HCT116 (cell line): ENCODE measurements at regions not wholly inside any gene's neighbourhood (a gene's known extent, or its start where the extent isn't known, plus 50 kb on each side); places are given as distances from the start of the nearest gene placed in this dataset.

Source experiments
- ATAC-seq: fragments of 200-7000 bp; cut with Tn5 transposase; 2 replicates; pipeline ENCODE4 v1.9.1; 2020; ENCODE audit warnings: mild to moderate bottlenecking, moderate library complexity
- BruUV-seq: library from RNA; stranded (reverse); fragments of 400-500 nt; replicated peaks from 2 replicates; lab custom pipeline; 2021; lab: Mats Ljungman, UMichigan
- CTCF ChIA-PET: fragments of 300-600 bp; sonication (Branson Sonifier 250); formaldehyde crosslinking; loops from one replicate; lab custom pipeline; 2021; ENCODE audit warnings: antibody characterized with exemption; lab: Charles Lee
- POLR2A ChIA-PET: fragments of 300-600, 350-600 bp; sonication (Branson Sonifier 250); formaldehyde crosslinking; loops from one replicate; lab custom pipeline; 2021; ENCODE audit warnings: antibody characterized with exemption; lab: Charles Lee
- RAD21 ChIA-PET, 2 experiments: fragments of 300-600 bp; sonication (Branson Sonifier 250); formaldehyde crosslinking; loops; one replicate each; lab custom pipeline; 2023; ENCODE audit warnings: low total read pairs in 2 of 2; ENCODE audit not compliant: uncharacterized antibody in 2 of 2, unreplicated experiment in 2 of 2, low non-redundant PET in 1 of 2; lab: Charles Lee
- DNase-seq: peaks from one replicate; pipeline ENCODE4 v3.0.0-alpha.2; 2010; ENCODE audit warnings: low read depth, low spot score
- H2AFZ ChIP-seq: fragments of 200-600 bp; shearing (Covaris generic), sonication (generic); 2 replicates; pipeline ENCODE4 v1.6.1; 2017; ENCODE audit warnings: low read depth, mixed run types, mixed read lengths, antibody characterized with exemption, low read length; ENCODE audit not compliant: poor library complexity, severe bottlenecking
- H3K27ac ChIP-seq: 2 replicates; pipeline ENCODE4 v1.5.1; 2012; ENCODE audit warnings: low read depth, low read length
- H3K27me3 ChIP-seq: fragments of 200-600 bp; sonication (generic); 2 replicates; pipeline ENCODE4 v1.6.1; 2016; ENCODE audit warnings: mixed run types, low read length, mixed read lengths; ENCODE audit not compliant: insufficient read depth
- H3K36me3 ChIP-seq, 2 experiments: fragments of 200-500 bp in 1 of 2; fragments of 200-600 bp in 1 of 2; sonication (Bioruptor generic) in 1 of 2; sonication (generic) in 1 of 2; 2 replicates each; pipeline versions ENCODE4 v1.5.1 to v1.6.1; 2014 to 2016; ENCODE audit warnings: low read length in 2 of 2, inconsistent platforms in 1 of 2, mixed read lengths in 1 of 2, mixed run types in 1 of 2; ENCODE audit not compliant: insufficient read depth in 2 of 2, control insufficient read depth in 1 of 2
- H3K4me1 ChIP-seq, 2 experiments: fragments of 200-600 bp in 1 of 2; sonication (generic) in 1 of 2; 2 replicates each; pipeline versions ENCODE4 v1.5.1 to v1.6.1; 2012 to 2017; ENCODE audit warnings: low read length in 2 of 2, inconsistent platforms in 1 of 2, mild to moderate bottlenecking in 1 of 2, mixed read lengths in 1 of 2, mixed run types in 1 of 2, moderate library complexity in 1 of 2; ENCODE audit not compliant: insufficient read depth in 2 of 2, control insufficient read depth in 1 of 2
- H3K4me2 ChIP-seq: fragments of 200-600 bp; sonication (generic); 2 replicates; pipeline ENCODE4 v1.6.1; 2017; ENCODE audit warnings: mixed run types, low read length, mixed read lengths
- H3K4me3 ChIP-seq, 2 experiments: fragments of 200-600 bp in 1 of 2; sonication (generic) in 1 of 2; replicated peaks in 1 of 2; 2 replicates each; pipeline ENCODE4 v1.5.1; 2011 to 2016; ENCODE audit warnings: low read length in 2 of 2, control low read depth in 1 of 2, low read depth in 1 of 2, mild to moderate bottlenecking in 1 of 2, mixed read lengths in 1 of 2, mixed run types in 1 of 2
- H3K79me2 ChIP-seq: fragments of 200-600 bp; sonication (generic); 2 replicates; pipeline ENCODE4 v1.6.1; 2017; ENCODE audit warnings: mild to moderate bottlenecking, mixed run types, low read length, moderate library complexity, mixed read lengths; ENCODE audit not compliant: insufficient read depth
- H3K9ac ChIP-seq: fragments of 200-600 bp; sonication (generic); 2 replicates; pipeline ENCODE4 v1.6.1; 2016; ENCODE audit warnings: low read length, mixed read lengths
- H3K9me2 ChIP-seq: fragments of 200-600 bp; sonication (generic), shearing (Covaris generic); 2 replicates; pipeline ENCODE4 v1.6.1; 2017; ENCODE audit warnings: mixed run types, mild to moderate bottlenecking, moderate library complexity; ENCODE audit not compliant: insufficient read depth
- H3K9me3 ChIP-seq, 2 experiments: fragments of 200-500 bp in 1 of 2; fragments of 200-600 bp in 1 of 2; sonication (Bioruptor generic) in 1 of 2; sonication (generic) in 1 of 2; 2 replicates each; pipeline ENCODE4 v1.6.1; 2014 to 2017; ENCODE audit warnings: low read length in 2 of 2, mixed read lengths in 2 of 2, inconsistent platforms in 1 of 2, low read depth in 1 of 2, mild to moderate bottlenecking in 1 of 2, mixed run types in 1 of 2, moderate library complexity in 1 of 2; ENCODE audit not compliant: control insufficient read depth in 1 of 2, insufficient read depth in 1 of 2
- H4K20me1 ChIP-seq: fragments of 200-600 bp; sonication (generic), shearing (Covaris generic); 2 replicates; pipeline ENCODE4 v1.6.1; 2017; ENCODE audit warnings: mixed run types, mild to moderate bottlenecking, moderate library complexity; ENCODE audit not compliant: insufficient read depth
- CEBPB ChIP-seq: IDR thresholded peaks from 2 replicates; pipeline ENCODE4 v1.6.1; 2012; ENCODE audit warnings: low read depth
- ELF1 ChIP-seq: IDR thresholded peaks from 2 replicates; pipeline ENCODE4 v1.6.1; 2012; ENCODE audit warnings: low read depth, borderline replicate concordance
- POLR2AphosphoS5 ChIP-seq: IDR thresholded peaks from 2 replicates; pipeline ENCODE4 v1.6.1; 2011; ENCODE audit warnings: mild to moderate bottlenecking, low read depth, low read length, moderate library complexity
- RAD21 ChIP-seq: IDR thresholded peaks from 2 replicates; pipeline ENCODE4 v1.6.1; 2012; ENCODE audit warnings: low read depth, mild to moderate bottlenecking
- SIN3A ChIP-seq: IDR thresholded peaks from 2 replicates; pipeline ENCODE4 v1.6.1; 2012; ENCODE audit warnings: low read depth
- SRF ChIP-seq: IDR thresholded peaks from 2 replicates; pipeline ENCODE4 v1.6.1; 2012; ENCODE audit warnings: low read depth
- YY1 ChIP-seq: IDR thresholded peaks from 2 replicates; pipeline ENCODE4 v1.6.1; 2011; ENCODE audit warnings: low read length, low read depth, moderate library complexity, mild to moderate bottlenecking; ENCODE audit not compliant: insufficient replicate concordance; ENCODE audit errors: extremely low read depth
- ZFX ChIP-seq: fragments of 450-650 bp; IDR thresholded peaks from 2 replicates; pipeline ENCODE4 v1.6.1; 2017
- intact Hi-C: fragments of 100-400 bp; cut with micrococcal nuclease; formaldehyde crosslinking; loops from 2 replicates; pipeline ENCODE4 v1.10.0; 2022
- TF ChIP-seq, protein P1 (sequence below), 3 experiments: fragments of 200-600 bp in 1 of 3; sonication (generic) in 1 of 3; IDR thresholded peaks in 2 of 3; conservative IDR thresholded peaks in 1 of 3; 2 replicates each; pipeline ENCODE4 v1.5.1; 2012 to 2017; ENCODE audit warnings: low read depth in 2 of 3, low read length in 2 of 3, antibody characterized with exemption in 1 of 3, borderline replicate concordance in 1 of 3, control low read depth in 1 of 3, mild to moderate bottlenecking in 1 of 3, mixed read lengths in 1 of 3, mixed run types in 1 of 3, moderate library complexity in 1 of 3; ENCODE audit not compliant: insufficient read depth in 1 of 3
- TF ChIP-seq, protein P2 (sequence below): IDR thresholded peaks from 2 replicates; pipeline ENCODE4 v1.6.1; 2012; ENCODE audit warnings: low read depth

- ATAC-seq (no peak), DNase-seq (no peak)
- Histone ChIP-seq H3K9me3 (peaks cover 0 to 12% of the 10 kb centered on the region in 2 experiments; a peak in 1 of 4 replicates), H3K9me2 (no peaks in the 10 kb centered on the region), H3K4me1 (no peaks in the 10 kb centered on the region), H3K27me3 (no peaks in the 10 kb centered on the region), H3K79me2 (no peaks in the 10 kb centered on the region), H2AFZ (no peak overlapping the region), H3K36me3 (no peaks in the 10 kb centered on the region), H3K9ac (no peak overlapping the region), H4K20me1 (no peaks in the 10 kb centered on the region), H3K4me2 (no peak overlapping the region), H3K4me3 (no peak overlapping the region), H3K27ac (no peak overlapping the region)
- ChIA-PET RAD21 (no interaction called here), CTCF (no interaction called here), POLR2A (no interaction called here)
- intact Hi-C loops = no loop called here
- no peak for TF ChIP-seq SRF
- TF ChIP-seq RAD21 = no peak
- no peak for TF ChIP-seq YY1
- TF ChIP-seq POLR2AphosphoS5 = no peak
- TF ChIP-seq CEBPB = no peak
- TF ChIP-seq, protein P1, sequence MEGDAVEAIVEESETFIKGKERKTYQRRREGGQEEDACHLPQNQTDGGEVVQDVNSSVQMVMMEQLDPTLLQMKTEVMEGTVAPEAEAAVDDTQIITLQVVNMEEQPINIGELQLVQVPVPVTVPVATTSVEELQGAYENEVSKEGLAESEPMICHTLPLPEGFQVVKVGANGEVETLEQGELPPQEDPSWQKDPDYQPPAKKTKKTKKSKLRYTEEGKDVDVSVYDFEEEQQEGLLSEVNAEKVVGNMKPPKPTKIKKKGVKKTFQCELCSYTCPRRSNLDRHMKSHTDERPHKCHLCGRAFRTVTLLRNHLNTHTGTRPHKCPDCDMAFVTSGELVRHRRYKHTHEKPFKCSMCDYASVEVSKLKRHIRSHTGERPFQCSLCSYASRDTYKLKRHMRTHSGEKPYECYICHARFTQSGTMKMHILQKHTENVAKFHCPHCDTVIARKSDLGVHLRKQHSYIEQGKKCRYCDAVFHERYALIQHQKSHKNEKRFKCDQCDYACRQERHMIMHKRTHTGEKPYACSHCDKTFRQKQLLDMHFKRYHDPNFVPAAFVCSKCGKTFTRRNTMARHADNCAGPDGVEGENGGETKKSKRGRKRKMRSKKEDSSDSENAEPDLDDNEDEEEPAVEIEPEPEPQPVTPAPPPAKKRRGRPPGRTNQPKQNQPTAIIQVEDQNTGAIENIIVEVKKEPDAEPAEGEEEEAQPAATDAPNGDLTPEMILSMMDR (IDR thresholded peaks at IDR 0.05 in 2 of 3, conservative IDR thresholded peaks at IDR 0.05 in 1 of 3; ENCODE audit: borderline replicate concordance in 1 of 3, insufficient read depth in 1 of 3, low read depth in 2 of 3, low read length in 2 of 3) = no peak
- TF ChIP-seq, protein P2, sequence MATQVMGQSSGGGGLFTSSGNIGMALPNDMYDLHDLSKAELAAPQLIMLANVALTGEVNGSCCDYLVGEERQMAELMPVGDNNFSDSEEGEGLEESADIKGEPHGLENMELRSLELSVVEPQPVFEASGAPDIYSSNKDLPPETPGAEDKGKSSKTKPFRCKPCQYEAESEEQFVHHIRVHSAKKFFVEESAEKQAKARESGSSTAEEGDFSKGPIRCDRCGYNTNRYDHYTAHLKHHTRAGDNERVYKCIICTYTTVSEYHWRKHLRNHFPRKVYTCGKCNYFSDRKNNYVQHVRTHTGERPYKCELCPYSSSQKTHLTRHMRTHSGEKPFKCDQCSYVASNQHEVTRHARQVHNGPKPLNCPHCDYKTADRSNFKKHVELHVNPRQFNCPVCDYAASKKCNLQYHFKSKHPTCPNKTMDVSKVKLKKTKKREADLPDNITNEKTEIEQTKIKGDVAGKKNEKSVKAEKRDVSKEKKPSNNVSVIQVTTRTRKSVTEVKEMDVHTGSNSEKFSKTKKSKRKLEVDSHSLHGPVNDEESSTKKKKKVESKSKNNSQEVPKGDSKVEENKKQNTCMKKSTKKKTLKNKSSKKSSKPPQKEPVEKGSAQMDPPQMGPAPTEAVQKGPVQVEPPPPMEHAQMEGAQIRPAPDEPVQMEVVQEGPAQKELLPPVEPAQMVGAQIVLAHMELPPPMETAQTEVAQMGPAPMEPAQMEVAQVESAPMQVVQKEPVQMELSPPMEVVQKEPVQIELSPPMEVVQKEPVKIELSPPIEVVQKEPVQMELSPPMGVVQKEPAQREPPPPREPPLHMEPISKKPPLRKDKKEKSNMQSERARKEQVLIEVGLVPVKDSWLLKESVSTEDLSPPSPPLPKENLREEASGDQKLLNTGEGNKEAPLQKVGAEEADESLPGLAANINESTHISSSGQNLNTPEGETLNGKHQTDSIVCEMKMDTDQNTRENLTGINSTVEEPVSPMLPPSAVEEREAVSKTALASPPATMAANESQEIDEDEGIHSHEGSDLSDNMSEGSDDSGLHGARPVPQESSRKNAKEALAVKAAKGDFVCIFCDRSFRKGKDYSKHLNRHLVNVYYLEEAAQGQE = no peak
- TF ChIP-seq ZFX = no peak
- TF ChIP-seq ELF1 = no peak
- no peak for TF ChIP-seq SIN3A
- BruUV-seq = no TSS peak
Observed at GRCh38 chr11:92501066-92501739, 276.6 kb downstream of the FAT3 start.
